ENCODE measurements at regions not wholly inside any gene's neighbourhood (a gene's known extent, or its start where the extent isn't known, plus 50 kb on each side); places are given as distances from the start of the nearest gene placed in this dataset.

DNA sequence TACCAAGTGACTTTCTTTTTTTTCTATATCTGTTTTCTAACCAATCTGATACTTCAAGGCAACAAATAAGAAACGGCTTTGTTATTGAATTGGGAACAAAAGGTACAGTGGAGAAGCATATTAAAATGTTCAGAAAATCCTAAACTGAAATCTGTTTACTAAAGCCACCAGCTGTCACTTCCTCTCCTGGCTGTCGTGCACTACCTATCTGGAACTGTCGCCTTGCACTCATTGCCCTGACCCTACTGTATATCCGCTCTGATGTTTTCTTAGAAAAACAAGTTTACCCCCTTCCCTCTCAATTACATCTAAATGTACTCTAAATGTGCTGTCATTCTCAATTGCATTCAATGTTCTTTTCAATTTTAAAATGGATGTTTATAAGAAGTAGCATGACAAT lies 439.8 kb upstream of the ARRDC4 start:
- dilution Hi-C loops (cut with HindIII; ENCODE audit: low sequenced_read_pairs, unreplicated experiment) (no loop called here), in situ Hi-C loops (cut with MboI; ENCODE audit: low sequenced_read_pairs) (no loop called here)
- no peak overlapping the region for H3K14ac ChIP-seq (replicated peaks; ENCODE audit: low read depth, low read length)

More for the DNA sequence above, 439.8 kb upstream of the ARRDC4 start:
- Histone ChIP-seq H3K4me3 (ENCODE audit: insufficient read depth, low read depth, low read length) (no peak overlapping the region), H3K79me1 (ENCODE audit: low read depth in 1 of 2, low read length in 2 of 2) (no peaks in the 10 kb centered on the region), H3K18ac (ENCODE audit: low read depth, low read length) (no peak overlapping the region), H3K27me3 (ENCODE audit: control insufficient read depth, insufficient read depth, low read length) (no peaks in the 10 kb centered on the region), H3K36me3 (ENCODE audit: control insufficient read depth, insufficient read depth, low read length) (no peaks in the 10 kb centered on the region), H2BK120ac (ENCODE audit: low read depth, low read length) (no peak overlapping the region), H4K5ac (ENCODE audit: low read depth, low read length) (no peak overlapping the region), H4K8ac (ENCODE audit: low read depth in 2 of 2, low read length in 2 of 2) (no peak overlapping the region), H4K20me1 (ENCODE audit: insufficient read depth, low read length) (no peaks in the 10 kb centered on the region), H3K9me1 (ENCODE audit: insufficient read depth, low read length) (no peaks in the 10 kb centered on the region), H3K27ac (ENCODE audit: insufficient read depth, low read length) (no peak overlapping the region), H3K9me3 (ENCODE audit: control insufficient read depth, insufficient read depth, low read length) (peaks cover 20% of the 10 kb centered on the region), H2AK5ac (ENCODE audit: low read depth, low read length) (no peak overlapping the region), H4K91ac (ENCODE audit: insufficient read depth, low read depth, low read length) (no peak overlapping the region), H2BK15ac (ENCODE audit: low read depth, low read length) (no peak overlapping the region), H3K56ac (ENCODE audit: extremely low read depth, insufficient read depth, low read length) (no peak overlapping the region), H2BK20ac (ENCODE audit: low read depth, low read length) (no peak overlapping the region), H3K23ac (ENCODE audit: low read depth, low read length) (no peak overlapping the region), H2AK9ac (replicated peaks; ENCODE audit: low read depth, low read length, poor library complexity) (no peak overlapping the region), H3K9ac (ENCODE audit: low read depth, low read length) (no peak overlapping the region), H3K4ac (ENCODE audit: low read depth, low read length) (no peak overlapping the region), H3K4me1 (ENCODE audit: control insufficient read depth, insufficient read depth, low read length) (no peaks in the 10 kb centered on the region), H2BK5ac (ENCODE audit: low read depth, low read length, poor library complexity, severe bottlenecking) (no peak overlapping the region), H3K4me2 (ENCODE audit: low read depth, low read length) (no peak overlapping the region), H2AFZ (replicated peaks; ENCODE audit: low read length, poor library complexity) (no peak overlapping the region)
- TF ChIP-seq POLR2A (IDR thresholded peaks at IDR 0.05; ENCODE audit: low read depth, low read length) (no peak), MAZ (IDR thresholded peaks at IDR 0.05; ENCODE audit: borderline replicate concordance, low read depth, low read length) (no peak), MAFK (IDR thresholded peaks at IDR 0.05; ENCODE audit: low read depth, low read length) (no peak), FOS (IDR thresholded peaks at IDR 0.05; ENCODE audit: low read depth, low read length) (no peak), RCOR1 (IDR thresholded peaks at IDR 0.05; ENCODE audit: insufficient replicate concordance, low read length) (no peak), CEBPB (IDR thresholded peaks at IDR 0.05; ENCODE audit: low read depth, low read length) (no peak), MXI1 (IDR thresholded peaks at IDR 0.05; ENCODE audit: borderline replicate concordance, low read depth, low read length) (no peak), NFE2L2 (IDR thresholded peaks at IDR 0.05; ENCODE audit: low read depth, low read length) (no peak), CHD1 (IDR thresholded peaks at IDR 0.05; ENCODE audit: low read depth, low read length) (no peak), RFX5 (IDR thresholded peaks at IDR 0.05; ENCODE audit: low read depth, low read length) (no peak), SMC3 (IDR thresholded peaks at IDR 0.05; ENCODE audit: low read depth, low read length) (no peak), BHLHE40 (IDR thresholded peaks at IDR 0.05; ENCODE audit: low read depth, low read length) (no peak), RAD21 (IDR thresholded peaks at IDR 0.05; ENCODE audit: low read length) (no peak)
- TF ChIP-seq, protein P1, sequence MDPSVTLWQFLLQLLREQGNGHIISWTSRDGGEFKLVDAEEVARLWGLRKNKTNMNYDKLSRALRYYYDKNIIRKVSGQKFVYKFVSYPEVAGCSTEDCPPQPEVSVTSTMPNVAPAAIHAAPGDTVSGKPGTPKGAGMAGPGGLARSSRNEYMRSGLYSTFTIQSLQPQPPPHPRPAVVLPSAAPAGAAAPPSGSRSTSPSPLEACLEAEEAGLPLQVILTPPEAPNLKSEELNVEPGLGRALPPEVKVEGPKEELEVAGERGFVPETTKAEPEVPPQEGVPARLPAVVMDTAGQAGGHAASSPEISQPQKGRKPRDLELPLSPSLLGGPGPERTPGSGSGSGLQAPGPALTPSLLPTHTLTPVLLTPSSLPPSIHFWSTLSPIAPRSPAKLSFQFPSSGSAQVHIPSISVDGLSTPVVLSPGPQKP (IDR thresholded peaks at IDR 0.05; ENCODE audit: borderline replicate concordance, low read depth, low read length), result no peak
- TF ChIP-seq, protein P2, sequence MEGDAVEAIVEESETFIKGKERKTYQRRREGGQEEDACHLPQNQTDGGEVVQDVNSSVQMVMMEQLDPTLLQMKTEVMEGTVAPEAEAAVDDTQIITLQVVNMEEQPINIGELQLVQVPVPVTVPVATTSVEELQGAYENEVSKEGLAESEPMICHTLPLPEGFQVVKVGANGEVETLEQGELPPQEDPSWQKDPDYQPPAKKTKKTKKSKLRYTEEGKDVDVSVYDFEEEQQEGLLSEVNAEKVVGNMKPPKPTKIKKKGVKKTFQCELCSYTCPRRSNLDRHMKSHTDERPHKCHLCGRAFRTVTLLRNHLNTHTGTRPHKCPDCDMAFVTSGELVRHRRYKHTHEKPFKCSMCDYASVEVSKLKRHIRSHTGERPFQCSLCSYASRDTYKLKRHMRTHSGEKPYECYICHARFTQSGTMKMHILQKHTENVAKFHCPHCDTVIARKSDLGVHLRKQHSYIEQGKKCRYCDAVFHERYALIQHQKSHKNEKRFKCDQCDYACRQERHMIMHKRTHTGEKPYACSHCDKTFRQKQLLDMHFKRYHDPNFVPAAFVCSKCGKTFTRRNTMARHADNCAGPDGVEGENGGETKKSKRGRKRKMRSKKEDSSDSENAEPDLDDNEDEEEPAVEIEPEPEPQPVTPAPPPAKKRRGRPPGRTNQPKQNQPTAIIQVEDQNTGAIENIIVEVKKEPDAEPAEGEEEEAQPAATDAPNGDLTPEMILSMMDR (conservative IDR thresholded peaks at IDR 0.05; ENCODE audit: low read depth, low read length), result no peak
- TF ChIP-seq, protein P3, sequence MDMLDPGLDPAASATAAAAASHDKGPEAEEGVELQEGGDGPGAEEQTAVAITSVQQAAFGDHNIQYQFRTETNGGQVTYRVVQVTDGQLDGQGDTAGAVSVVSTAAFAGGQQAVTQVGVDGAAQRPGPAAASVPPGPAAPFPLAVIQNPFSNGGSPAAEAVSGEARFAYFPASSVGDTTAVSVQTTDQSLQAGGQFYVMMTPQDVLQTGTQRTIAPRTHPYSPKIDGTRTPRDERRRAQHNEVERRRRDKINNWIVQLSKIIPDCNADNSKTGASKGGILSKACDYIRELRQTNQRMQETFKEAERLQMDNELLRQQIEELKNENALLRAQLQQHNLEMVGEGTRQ (IDR thresholded peaks at IDR 0.05; ENCODE audit: low read depth, low read length), result no peak
- ChIA-PET CTCF (no interaction called here), POLR2A (ENCODE audit: unreplicated experiment) (no interaction called here)
- no peak for DNase-seq
- no CpG with 5 or more reads among the region's 4 CpGs for WGBS, 2 experiments (ENCODE audit: extremely low coverage in 2 of 2, insufficient read length in 1 of 2)
- intact Hi-C loops (cut with micrococcal nuclease), result no loop called here
- no peak for ATAC-seq (ENCODE audit: low read depth)
- BruUV-seq (replicated peaks), result no TSS peak

All from IMR-90 (cell line).